ENCODE measurements at regions not wholly inside any gene's neighbourhood (a gene's known extent, or its start where the extent isn't known, plus 50 kb on each side); places are given as distances from the start of the nearest gene placed in this dataset.

DNA sequence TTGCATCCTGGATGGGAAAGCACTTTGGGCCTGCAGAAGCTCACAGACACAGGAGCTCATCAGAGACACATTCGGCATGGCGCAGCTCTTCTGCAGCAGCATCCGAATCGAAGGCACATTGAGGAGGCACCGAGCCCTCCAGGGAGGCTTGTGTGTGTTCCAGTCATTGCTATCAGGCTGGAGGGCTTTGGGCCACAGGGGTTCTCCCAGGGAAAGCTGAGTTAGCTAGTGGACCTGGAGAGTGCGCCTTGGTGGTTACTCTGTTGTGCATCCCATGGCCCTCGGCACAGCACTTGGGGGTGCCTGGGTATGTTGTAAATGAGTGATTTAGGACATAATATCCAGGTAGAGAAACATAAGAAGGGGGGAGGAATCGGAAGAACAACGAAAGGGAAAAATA lies 388.7 kb upstream of the RNF32 start:
- intact Hi-C loops (cut with DNase I), result no loop called here
- no peak for TF ChIP-seq CTCF (IDR thresholded peaks at IDR 0.05)
- Histone ChIP-seq H3K27ac (no peak overlapping the region), H3K36me3 (no peaks in the 10 kb centered on the region), H3K4me1 (no peaks in the 10 kb centered on the region), H3K9me3 (no peaks in the 10 kb centered on the region), H3K4me3 (no peak overlapping the region), H3K27me3 (peaks cover 0 to 20% (median 0%) of the 10 kb centered on the region in 4 donors)
- 92 to 98% methylated on average over 4 to 7 of the region's 9 CpGs for WGBS, 2 donors
- DNase-seq, result no peak

GRCh38 chr7:156240532-156240931 lies 400.0 kb upstream of the RNF32 start:
- Histone ChIP-seq H3K4me1 (no peaks in the 10 kb centered on the region), H3K36me3 (no peaks in the 10 kb centered on the region), H3K4me3 (no peak overlapping the region), H3K27ac (no peak overlapping the region), H3K27me3 (no peaks in the 10 kb centered on the region), H3K9me3 (no peaks in the 10 kb centered on the region)
- no peak for DNase-seq
- intact Hi-C loops (cut with DNase I), result no loop called here
- TF ChIP-seq POLR2A (IDR thresholded peaks at IDR 0.05), result no peak
- TF ChIP-seq CTCF (IDR thresholded peaks at IDR 0.05), result no peak

DNA sequence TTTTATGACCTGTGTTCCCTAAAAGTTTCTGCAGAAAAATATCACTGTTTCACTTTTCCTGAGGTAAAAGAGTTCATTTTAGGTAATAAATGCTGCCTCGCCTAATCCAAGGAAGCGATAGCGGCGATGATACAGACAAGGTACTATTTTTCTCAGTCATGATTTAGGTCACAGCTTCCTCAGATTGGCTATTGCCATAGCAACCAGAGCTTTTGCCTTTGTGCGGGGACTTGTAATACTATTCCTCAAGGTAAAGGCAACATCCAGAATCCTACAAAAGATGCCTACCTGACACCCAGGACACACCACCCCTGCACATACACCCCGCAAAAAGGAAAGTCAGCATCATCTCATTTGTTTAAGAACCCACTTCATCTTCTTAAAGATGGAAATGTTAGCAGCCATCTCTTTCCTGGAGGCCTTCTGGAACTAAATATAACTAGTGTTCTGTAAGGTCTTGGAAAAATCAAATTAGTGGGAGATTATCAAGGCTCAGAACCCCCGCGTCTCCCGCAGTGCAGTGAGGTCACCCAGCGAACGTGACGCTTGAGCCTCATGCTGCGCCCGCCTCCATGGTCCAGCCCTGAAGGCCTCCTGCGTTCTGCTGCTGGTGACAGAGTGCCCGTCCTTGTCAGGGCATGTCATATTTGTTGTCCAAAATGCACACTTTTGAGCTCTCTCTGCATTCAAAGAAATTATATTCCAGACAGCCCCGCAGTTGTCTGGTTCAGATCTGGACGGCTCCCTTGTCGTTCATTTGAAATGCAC lies 402.0 kb upstream of the RNF32 start:
- WGBS, 2 donors, result 88% methylated on average over 17 to 19 of the region's 19 CpGs
- no peak overlapping the region for H3K27ac ChIP-seq
- TF ChIP-seq POLR2A (IDR thresholded peaks at IDR 0.05), result no peak
- H3K36me3 ChIP-seq, result no peaks in the 10 kb centered on the region
- H3K27me3 ChIP-seq, result no peaks in the 10 kb centered on the region
- intact Hi-C loops (cut with DNase I), result no loop called here
- H3K4me3 ChIP-seq, result no peak overlapping the region
- no peaks in the 10 kb centered on the region for H3K9me3 ChIP-seq
- no peaks in the 10 kb centered on the region for H3K4me1 ChIP-seq
- DNase-seq, result no peak

DNA sequence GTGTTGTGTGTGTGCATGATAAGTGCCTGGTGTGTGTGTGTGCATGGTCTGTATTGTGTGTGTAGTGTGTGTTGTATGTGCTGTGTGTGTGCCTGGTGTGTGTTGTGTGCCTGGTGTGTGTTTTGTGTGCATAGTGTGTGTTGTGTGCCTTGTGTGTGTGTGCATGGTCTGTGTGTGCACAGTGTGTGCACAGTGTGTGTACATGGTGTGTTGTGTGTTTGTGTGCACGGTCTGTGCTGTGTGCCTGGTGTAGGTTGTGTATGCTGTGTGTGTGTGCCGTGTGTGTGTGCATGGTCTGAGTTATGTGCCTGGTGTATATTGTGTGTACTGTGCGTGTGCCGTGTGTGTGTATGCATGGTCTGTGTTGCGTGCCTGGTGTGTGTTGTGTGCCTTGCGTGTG lies 403.0 kb upstream of the RNF32 start:
- intact Hi-C loops (cut with DNase I), result no loop called here
- TF ChIP-seq POLR2A (IDR thresholded peaks at IDR 0.05), result no peak
- TF ChIP-seq CTCF (IDR thresholded peaks at IDR 0.05), result no peak
- Histone ChIP-seq H3K27ac (no peak overlapping the region), H3K4me1 (no peaks in the 10 kb centered on the region), H3K27me3 (no peaks in the 10 kb centered on the region), H3K36me3 (no peaks in the 10 kb centered on the region), H3K9me3 (no peaks in the 10 kb centered on the region), H3K4me3 (no peak overlapping the region)
- no peak for DNase-seq
- WGBS, 2 donors, result 71% methylated on average over 4 of the region's 6 CpGs; no CpG with 5 or more reads in 1 of the 2 donors

DNA sequence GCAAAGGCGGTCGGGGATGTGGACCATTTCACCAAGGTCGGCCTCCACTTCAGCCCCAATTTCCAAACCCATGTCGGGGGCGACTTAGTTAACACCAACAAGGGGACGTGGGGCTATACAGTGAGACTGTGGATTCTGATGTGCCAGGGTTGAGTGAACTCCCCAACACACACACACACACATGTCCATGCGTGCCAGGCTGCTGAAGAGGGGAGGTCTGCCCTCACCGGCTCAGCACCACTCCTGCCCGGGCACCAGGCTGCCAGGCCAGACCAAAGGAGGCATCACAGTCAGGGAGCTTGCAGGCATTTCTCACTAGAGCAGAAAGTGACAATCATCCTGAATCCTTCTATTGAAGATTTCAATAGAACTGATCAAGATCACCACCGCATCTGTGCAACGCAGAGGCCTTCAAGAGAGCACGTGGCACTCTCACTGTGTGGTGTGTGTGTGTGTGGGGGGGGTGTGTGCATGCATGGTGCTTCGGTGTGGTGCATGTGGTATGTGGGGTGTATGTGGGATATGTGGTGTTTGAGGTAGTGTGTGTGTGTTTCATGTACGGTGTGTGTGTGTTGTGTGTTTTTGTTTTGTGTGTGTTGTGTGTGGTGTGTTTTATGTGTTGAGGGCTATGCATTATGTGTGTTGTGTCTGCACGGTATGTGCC lies 403.5 kb upstream of the RNF32 start:
- Histone ChIP-seq H3K9me3 (no peaks in the 10 kb centered on the region), H3K27ac (no peak overlapping the region), H3K27me3 (no peaks in the 10 kb centered on the region), H3K36me3 (no peaks in the 10 kb centered on the region), H3K4me1 (no peaks in the 10 kb centered on the region), H3K4me3 (no peak overlapping the region)
- intact Hi-C loops (cut with DNase I), result no loop called here
- no peak for DNase-seq
- 89 to 94% methylated on average over 9 to 12 of the region's 15 CpGs for WGBS, 2 donors
- no peak for TF ChIP-seq CTCF (IDR thresholded peaks at IDR 0.05)
- TF ChIP-seq POLR2A (IDR thresholded peaks at IDR 0.05), result no peak

Data from esophagus squamous epithelium (tissue), 5 donors.